ENCODE measurements at regions not wholly inside any gene's neighbourhood (a gene's known extent, or its start where the extent isn't known, plus 50 kb on each side); places are given as distances from the start of the nearest gene placed in this dataset.

DNA sequence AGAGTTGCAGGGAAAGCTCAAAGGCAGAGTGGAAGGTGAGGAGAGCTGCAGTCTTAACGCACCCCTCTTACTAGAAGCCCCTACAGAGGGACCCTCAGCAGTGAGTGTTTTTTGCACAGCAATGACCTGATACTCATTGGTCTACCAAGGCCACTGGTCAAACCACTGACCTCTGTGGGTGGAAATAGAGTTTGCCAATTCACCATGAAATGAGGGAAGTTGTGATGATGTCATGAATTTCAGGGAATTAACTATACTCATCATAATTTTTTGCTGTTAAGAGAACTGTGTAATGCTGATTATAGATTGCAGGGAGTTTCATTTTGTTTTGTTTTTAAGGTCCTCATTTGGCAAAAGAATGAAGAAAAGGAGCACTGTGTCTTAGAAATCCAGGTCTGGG is 101.7 kb upstream of the SMAD3 start:
- TF ChIP-seq POLR2A (IDR thresholded peaks at IDR 0.05; ENCODE audit: low read length): no peak
- no peak for TF ChIP-seq GATA1 (IDR thresholded peaks at IDR 0.05; ENCODE audit: low read depth, low read length)
